ENCODE measurements at regions not wholly inside any gene's neighbourhood (a gene's known extent, or its start where the extent isn't known, plus 50 kb on each side); places are given as distances from the start of the nearest gene placed in this dataset.

DNA sequence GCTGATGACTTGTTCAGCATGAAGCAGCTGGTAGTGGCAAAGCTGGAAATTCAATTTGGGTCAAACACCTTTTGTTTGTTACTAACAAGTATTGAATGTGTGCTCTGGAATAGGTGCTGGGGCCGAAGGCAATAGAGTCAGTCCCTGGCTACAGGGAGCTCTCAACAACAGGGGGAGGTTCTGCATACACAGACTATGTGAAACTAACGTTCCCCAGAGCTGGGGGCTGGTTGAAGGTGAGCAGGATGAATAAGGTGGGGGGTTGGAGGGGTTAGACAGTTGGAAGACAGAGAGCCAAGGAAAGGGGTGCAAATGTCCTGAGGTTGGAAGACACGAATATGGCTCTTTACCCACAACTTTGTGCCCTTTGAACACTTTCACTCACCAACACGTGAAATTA, 84.1 kb upstream of the PLPP4 start:
- TF ChIP-seq, protein P1, sequence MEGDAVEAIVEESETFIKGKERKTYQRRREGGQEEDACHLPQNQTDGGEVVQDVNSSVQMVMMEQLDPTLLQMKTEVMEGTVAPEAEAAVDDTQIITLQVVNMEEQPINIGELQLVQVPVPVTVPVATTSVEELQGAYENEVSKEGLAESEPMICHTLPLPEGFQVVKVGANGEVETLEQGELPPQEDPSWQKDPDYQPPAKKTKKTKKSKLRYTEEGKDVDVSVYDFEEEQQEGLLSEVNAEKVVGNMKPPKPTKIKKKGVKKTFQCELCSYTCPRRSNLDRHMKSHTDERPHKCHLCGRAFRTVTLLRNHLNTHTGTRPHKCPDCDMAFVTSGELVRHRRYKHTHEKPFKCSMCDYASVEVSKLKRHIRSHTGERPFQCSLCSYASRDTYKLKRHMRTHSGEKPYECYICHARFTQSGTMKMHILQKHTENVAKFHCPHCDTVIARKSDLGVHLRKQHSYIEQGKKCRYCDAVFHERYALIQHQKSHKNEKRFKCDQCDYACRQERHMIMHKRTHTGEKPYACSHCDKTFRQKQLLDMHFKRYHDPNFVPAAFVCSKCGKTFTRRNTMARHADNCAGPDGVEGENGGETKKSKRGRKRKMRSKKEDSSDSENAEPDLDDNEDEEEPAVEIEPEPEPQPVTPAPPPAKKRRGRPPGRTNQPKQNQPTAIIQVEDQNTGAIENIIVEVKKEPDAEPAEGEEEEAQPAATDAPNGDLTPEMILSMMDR (IDR thresholded peaks at IDR 0.05), result no peak
- TF ChIP-seq EZH2phosphoT487 (IDR thresholded peaks at IDR 0.05), result no peak

All from neural progenitor cell (in vitro differentiated cells).